ENCODE measurements at regions not wholly inside any gene's neighbourhood (a gene's known extent, or its start where the extent isn't known, plus 50 kb on each side); places are given as distances from the start of the nearest gene placed in this dataset.

DNA sequence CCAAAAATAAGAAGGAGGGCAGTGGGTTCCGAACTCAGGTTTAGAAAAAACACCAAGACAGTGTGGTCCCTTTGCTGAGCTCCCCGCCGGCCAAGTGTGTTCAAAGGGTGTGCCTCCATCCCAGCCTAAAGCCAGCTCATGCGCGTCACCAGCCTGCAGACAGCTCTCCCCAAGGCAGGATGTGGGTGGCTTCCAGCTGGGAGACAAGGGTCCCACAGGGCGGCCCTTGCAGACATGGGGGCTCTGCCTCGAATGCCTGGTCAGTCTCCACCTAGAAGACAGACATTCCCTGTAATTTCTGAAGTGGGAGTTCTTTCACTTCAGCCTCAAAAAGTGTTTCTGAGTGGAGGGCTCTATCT lies 135.8 kb upstream of the GPC1 start:
- no peak for DNase-seq

- DNase-seq: no peak
These were observed 135.1 kb upstream of the GPC1 start for GRCh38 chr2:240300261-240300821.

DNA sequence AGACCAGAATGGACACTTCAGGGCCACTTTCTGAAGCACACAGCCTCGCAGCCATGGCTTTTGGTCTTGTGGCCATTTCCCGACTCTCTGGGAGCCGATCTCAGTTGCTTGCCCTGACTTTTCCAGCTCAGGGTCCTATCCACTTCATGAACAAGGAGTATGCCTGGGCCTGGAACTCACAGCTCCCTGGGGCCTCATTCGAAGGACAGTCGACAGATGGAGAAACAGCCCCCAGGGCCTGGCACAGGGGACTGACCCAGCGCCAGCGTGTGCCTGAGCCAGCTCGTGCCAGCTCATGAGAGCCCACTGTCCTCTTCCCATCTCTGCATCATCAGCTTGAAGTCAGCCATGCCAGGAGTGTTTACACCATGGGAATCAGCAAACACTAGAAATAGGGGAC lies 134.6 kb upstream of the GPC1 start:
- DNase-seq: no peak

DNA sequence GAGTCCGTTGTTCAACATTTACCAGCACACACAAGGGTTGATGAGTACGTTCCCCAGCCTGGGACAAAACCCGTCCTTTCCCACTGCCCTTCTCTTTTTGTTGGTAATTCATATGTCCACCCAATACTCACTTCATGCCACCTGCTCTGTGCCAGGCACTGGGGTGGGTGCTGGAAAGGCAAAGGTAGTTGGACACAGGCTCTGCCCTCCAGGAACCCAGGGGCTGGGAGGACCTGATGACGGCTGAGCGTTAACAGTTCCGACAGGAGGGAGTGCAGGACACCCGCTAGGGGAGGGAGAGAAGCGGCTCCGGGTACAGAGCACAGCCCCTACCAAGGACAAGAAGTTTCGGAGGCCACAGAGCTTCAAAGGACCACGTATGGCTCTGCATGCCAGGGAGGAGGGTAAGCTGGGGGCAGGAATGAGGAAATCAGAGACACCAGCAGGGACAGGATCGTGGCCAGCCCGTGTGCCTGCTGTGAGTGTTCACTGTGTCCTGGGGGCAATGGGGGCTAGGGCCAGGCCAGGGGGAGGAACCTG lies 134.1 kb upstream of the GPC1 start:
- DNase-seq: no peak

DNA sequence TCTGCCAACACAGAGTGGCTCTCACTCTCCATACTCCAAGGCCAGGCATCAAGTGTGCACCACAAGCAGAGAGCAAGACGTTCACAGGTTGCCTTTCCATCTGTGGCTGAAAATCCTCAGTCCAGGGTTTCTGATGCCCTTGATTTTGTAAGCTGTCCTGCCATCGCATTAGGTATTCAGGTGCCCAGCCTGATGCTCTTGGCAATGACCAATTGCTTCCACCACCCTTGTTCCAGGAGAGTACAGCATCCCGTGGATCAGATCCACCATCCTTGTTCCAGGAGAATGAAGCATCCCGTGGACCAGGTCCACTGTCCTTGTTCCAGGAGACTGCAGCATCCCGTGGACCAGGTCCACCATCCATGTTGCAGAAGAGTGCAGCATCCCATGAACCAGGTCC lies 133.4 kb upstream of the GPC1 start:
- DNase-seq: no peak

DNA sequence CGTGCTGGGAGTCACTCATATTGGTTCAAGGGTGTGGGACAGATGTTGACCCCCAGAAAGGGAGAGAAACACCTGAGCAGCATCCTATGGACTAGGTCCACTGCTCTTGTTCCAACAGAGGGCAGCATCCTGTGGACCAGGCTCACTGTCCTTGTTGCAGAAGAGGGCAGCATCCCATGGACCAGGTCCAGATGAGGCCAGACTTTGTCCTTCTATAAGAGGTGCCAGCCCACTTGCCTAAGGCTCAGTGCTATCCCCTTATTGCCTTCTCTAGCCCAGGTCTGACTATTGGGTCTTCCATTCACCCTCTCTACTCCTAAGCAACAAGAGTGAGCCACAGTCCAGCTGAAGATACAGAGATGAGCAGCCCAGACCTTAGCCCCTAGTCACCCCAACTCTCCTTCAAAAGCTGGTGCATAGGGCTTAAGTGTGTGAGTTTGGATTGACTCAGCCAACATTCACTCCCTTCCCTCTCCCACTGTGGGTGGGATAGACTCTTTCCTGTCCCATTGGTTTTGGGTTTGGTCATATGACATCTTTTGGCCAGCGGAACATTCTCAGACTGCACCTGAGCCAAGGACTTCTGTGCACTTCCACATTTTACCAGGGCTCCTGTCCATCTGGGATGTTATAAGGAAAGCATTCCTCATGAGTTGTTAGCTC lies 132.4 kb upstream of the GPC1 start:
- DNase-seq: no peak

DNA sequence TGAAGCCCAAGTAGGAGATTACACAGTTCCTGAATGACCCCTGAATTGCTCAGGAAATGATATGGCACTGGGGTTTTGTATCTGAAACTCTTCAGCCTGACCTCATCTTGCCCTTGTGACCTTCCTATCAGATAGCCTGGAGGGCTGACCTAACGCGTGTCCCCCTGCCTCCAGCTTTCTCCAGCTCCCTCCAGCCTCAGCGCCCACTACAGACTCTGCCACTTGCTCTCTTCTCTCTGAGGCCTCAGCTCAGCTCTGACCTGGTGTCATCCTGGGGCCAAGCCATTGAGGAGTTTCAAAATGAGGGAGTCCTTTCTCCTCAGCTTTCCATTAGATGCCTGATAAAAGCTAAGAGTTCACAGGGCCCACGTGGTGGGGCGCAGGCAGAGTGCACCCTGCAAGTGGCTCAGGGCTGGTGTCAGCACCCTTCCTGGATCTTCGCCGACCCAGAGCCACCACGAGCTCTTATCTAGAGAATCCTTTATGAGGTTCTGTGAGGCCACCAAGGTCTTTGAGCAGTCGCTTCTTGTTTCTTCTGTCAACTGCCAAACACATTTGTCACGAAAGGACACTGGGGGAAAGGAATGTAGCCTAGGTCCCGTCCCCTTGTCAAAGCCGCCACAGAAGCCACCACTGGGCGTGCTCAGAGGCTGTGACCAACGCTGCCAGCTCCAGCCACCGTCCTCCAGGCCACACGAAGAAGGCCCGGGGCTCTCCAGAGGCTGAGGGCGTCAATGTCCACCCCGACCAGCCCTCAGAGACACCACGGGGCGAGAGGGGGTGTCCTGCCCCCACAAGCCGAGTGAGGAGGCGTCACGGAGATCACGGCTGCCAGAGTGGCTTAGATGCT lies 131.3 kb upstream of the GPC1 start:
- DNase-seq: no peak

DNA sequence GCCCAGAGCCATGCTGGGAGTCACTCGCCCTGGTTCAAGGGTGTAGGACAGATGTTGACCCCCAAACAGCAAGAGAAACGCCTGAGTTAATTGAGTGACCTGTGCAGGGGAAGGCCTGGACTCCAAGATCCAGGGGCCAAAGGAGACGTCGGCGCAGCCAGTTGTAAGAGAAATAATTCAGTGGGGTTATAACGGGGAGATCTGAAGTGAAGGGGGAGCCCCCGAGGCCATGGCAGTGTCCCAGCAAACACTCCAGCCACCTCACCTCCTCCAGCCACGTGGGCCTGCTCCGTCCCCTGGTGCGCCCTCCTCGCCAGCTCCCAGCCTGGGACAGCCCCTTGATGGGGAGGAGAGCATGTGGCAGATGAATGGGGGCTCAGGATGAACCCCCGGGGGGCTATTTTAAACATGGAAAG lies 130.7 kb upstream of the GPC1 start:
- no peak for DNase-seq

GRCh38 chr2:240305369-240305962 lies 130.0 kb upstream of the GPC1 start:
- DNase-seq: no peak

GRCh38 chr2:240306185-240306584 lies 129.3 kb upstream of the GPC1 start:
- DNase-seq: no peak

GRCh38 chr2:240308111-240308651 lies 127.3 kb upstream of the GPC1 start:
- no peak for DNase-seq

- DNase-seq: no peak
These were observed 126.2 kb upstream of the GPC1 start for GRCh38 chr2:240309214-240309613.

DNA sequence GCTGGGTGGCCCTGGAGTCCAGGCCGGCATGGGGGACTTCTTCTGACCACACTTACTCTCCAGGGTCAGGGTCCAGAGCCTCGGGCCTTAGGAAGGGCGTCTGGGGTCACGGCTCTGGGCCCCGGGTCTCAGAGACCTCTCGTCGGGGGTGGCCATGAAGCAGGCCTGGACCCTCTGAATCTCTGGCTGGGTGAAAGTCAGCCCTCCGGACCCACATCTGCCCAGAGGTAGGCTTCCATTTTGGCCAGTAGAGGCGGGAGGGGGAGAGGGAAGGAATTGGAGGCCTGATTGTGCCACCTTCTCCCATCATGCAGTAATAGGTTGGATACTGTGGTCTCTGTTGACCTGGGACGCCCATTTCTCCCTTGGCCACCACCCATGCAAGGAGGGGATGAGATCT lies 125.3 kb upstream of the GPC1 start:
- no peak for DNase-seq

DNA sequence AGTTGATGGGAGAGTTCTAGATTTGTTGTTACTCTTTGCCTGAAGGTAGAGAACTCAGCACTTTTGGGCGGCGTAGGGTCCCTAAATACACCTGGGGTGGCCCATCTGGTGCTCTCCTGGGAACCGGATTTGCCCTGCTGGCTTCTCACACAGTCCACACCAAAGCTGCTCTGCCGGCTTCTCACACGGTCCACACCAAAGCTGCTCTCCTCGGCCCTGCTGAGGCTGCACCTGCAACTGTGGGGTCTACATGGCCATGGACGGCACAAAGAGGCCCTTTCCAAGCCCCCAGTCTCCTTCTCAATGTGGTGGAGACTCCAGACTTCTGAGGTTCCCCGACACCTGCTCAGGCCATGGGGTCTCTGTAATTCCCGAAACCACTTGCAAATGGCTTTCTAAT lies 124.8 kb upstream of the GPC1 start:
- DNase-seq: no peak

DNA sequence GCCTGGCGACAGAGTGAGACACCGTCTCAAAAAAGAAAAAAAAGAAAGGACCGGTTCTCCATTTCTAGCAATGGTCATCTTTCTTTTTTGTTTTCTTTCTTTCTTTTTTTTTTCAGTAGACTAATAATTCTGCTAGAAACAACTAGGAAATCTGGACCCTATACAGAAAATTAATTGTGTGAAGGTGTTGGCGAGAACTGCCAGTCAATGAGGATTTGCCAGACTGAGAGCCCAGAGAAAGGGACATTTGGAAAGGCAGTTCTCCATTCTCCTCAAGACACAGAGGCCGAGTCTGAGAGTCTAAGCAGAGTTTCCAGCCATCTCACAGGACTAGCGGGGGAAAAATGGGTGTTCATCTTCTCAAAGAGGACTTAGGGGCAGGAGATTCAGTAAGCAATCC lies 123.6 kb upstream of the GPC1 start:
- no peak for DNase-seq

DNA sequence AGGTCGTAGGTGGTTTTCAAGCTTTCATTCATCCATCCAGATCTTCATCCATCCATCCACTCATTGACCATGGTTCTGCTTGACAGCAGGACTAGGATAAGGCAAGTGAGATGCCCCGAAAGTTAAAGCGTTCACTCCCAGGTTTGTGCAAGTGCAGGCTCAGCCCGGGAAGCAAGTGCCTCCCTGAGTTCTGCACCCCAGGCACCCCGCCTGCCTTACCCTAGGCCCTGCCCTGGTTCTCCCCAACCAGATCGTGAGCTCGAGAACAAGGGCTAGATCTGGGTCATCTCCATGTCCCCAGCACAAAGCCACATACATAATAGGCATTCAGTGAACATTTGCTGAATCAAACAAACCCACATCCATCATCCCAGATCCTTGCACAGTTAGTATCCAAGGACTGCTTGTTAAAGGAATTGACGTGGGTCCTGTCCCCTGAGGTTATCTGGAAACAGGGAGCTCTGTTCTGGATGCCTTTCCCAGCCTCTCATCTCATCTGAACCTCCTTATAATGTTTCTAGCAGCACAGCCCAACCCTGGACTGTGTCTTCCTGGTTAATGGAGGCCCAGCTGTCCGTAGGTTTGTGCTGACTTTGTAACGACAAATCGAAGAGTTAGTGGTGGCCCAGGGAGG lies 116.1 kb upstream of the GPC1 start:
- no peak for DNase-seq

- no peak for DNase-seq
These were observed 115.6 kb upstream of the GPC1 start for GRCh38 chr2:240319855-240320203.

DNA sequence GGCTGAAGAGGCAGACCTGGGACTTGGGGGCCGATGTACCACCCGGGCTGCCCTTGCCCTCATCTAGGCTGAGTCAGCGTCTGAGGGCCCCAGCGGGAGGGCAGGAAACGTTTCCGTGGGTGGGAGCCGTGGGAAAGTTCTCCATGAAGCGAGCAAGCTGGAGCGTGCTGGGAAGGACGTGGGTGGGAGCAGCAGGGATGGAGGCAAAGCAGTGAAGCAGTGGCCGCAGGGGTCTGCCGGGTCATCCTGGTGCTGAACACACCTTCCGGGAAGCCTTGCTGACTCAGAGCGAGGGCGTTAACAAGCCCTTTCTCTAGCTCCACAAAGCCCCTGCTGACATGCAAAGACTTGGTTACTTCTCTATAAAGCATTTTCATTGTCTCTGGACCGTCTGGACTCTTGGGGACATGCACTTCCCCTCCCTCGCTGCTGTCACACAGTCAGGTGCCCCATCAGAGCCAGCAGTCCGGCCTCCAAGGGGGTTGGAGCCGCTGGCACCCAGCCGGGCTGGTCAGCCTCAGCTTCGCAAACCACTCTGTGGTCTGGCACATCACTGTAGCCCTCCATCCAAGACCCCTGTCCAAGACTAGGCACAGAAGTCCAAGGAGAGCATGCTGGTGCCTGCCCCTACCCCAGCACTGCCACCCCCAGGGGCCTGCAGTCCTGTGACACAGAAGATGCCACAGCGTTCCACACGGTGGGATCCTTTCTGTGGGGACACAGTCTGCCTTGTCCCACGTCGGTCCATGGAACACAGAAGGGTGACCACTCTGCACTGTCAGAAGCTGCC lies 115.1 kb upstream of the GPC1 start:
- DNase-seq: no peak

GRCh38 chr2:240322231-240322955 lies 113.1 kb upstream of the GPC1 start:
- peak in 1 of 3 experiments; percentile 6 for DNase-seq

- DNase-seq: no peak
These were observed 112.5 kb upstream of the GPC1 start for GRCh38 chr2:240322991-240323390.

DNA sequence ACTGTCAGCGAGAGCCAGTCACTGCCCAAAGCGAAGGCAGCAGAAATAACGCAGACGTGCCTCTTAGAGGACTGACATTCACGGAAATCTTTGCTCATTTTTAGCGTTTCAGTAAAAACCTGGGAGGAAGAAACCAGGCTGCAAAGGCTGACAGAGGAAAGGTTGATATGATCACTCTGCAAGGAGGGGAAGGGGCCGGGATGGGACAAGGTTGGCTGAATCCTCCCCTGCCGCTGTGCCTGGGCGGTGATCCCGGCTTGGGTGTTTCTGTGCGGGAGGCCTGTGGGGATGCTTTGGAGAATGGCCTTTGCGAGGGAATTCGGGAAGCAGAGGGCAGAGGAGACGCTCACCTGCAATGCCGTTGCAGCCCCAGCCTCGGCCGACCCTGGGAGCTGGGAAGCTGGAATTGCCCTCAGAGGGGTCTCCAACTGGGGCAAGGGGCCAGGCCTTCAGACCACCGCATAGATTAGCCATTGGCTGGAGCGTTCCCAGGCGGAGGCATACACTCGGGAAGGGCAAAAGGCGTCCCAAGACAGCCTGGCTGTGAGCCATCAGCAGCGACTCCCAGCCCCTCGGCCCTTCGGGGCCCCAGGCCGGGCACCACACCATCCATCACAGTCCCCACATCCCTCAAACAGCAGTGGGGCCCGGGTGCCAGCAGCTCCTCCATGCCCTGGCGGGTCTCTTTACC lies 111.7 kb upstream of the GPC1 start:
- no peak for DNase-seq

All from NCI-H1417 (cell line).